HCT116 (cell line): ENCODE measurements at regions not wholly inside any gene's neighbourhood (a gene's known extent, or its start where the extent isn't known, plus 50 kb on each side); places are given as distances from the start of the nearest gene placed in this dataset.

Experiments used
- ATAC-seq: fragments of 200-7000 bp; cut with Tn5 transposase; 2 replicates; pipeline ENCODE4 v1.9.1; 2020; ENCODE audit warnings: mild to moderate bottlenecking, moderate library complexity
- BruUV-seq: library from RNA; stranded (reverse); fragments of 400-500 nt; replicated peaks from 2 replicates; lab custom pipeline; 2021; lab: Mats Ljungman, UMichigan
- CTCF ChIA-PET: fragments of 300-600 bp; sonication (Branson Sonifier 250); formaldehyde crosslinking; loops from one replicate; lab custom pipeline; 2021; ENCODE audit warnings: antibody characterized with exemption; lab: Charles Lee
- POLR2A ChIA-PET: fragments of 300-600, 350-600 bp; sonication (Branson Sonifier 250); formaldehyde crosslinking; loops from one replicate; lab custom pipeline; 2021; ENCODE audit warnings: antibody characterized with exemption; lab: Charles Lee
- RAD21 ChIA-PET, 2 experiments: fragments of 300-600 bp; sonication (Branson Sonifier 250); formaldehyde crosslinking; loops; one replicate each; lab custom pipeline; 2023; ENCODE audit warnings: low total read pairs in 2 of 2; ENCODE audit not compliant: uncharacterized antibody in 2 of 2, unreplicated experiment in 2 of 2, low non-redundant PET in 1 of 2; lab: Charles Lee
- DNase-seq: peaks from one replicate; pipeline ENCODE4 v3.0.0-alpha.2; 2010; ENCODE audit warnings: low read depth, low spot score
- H2AFZ ChIP-seq: fragments of 200-600 bp; shearing (Covaris generic), sonication (generic); 2 replicates; pipeline ENCODE4 v1.6.1; 2017; ENCODE audit warnings: low read depth, mixed run types, mixed read lengths, antibody characterized with exemption, low read length; ENCODE audit not compliant: poor library complexity, severe bottlenecking
- H3K27ac ChIP-seq: 2 replicates; pipeline ENCODE4 v1.5.1; 2012; ENCODE audit warnings: low read depth, low read length
- H3K27me3 ChIP-seq: fragments of 200-600 bp; sonication (generic); 2 replicates; pipeline ENCODE4 v1.6.1; 2016; ENCODE audit warnings: mixed run types, low read length, mixed read lengths; ENCODE audit not compliant: insufficient read depth
- H3K36me3 ChIP-seq, 2 experiments: fragments of 200-500 bp in 1 of 2; fragments of 200-600 bp in 1 of 2; sonication (Bioruptor generic) in 1 of 2; sonication (generic) in 1 of 2; 2 replicates each; pipeline versions ENCODE4 v1.5.1 to v1.6.1; 2014 to 2016; ENCODE audit warnings: low read length in 2 of 2, inconsistent platforms in 1 of 2, mixed read lengths in 1 of 2, mixed run types in 1 of 2; ENCODE audit not compliant: insufficient read depth in 2 of 2, control insufficient read depth in 1 of 2
- H3K4me1 ChIP-seq, 2 experiments: fragments of 200-600 bp in 1 of 2; sonication (generic) in 1 of 2; 2 replicates each; pipeline versions ENCODE4 v1.5.1 to v1.6.1; 2012 to 2017; ENCODE audit warnings: low read length in 2 of 2, inconsistent platforms in 1 of 2, mild to moderate bottlenecking in 1 of 2, mixed read lengths in 1 of 2, mixed run types in 1 of 2, moderate library complexity in 1 of 2; ENCODE audit not compliant: insufficient read depth in 2 of 2, control insufficient read depth in 1 of 2
- H3K4me2 ChIP-seq: fragments of 200-600 bp; sonication (generic); 2 replicates; pipeline ENCODE4 v1.6.1; 2017; ENCODE audit warnings: mixed run types, low read length, mixed read lengths
- H3K4me3 ChIP-seq, 2 experiments: fragments of 200-600 bp in 1 of 2; sonication (generic) in 1 of 2; replicated peaks in 1 of 2; 2 replicates each; pipeline ENCODE4 v1.5.1; 2011 to 2016; ENCODE audit warnings: low read length in 2 of 2, control low read depth in 1 of 2, low read depth in 1 of 2, mild to moderate bottlenecking in 1 of 2, mixed read lengths in 1 of 2, mixed run types in 1 of 2
- H3K79me2 ChIP-seq: fragments of 200-600 bp; sonication (generic); 2 replicates; pipeline ENCODE4 v1.6.1; 2017; ENCODE audit warnings: mild to moderate bottlenecking, mixed run types, low read length, moderate library complexity, mixed read lengths; ENCODE audit not compliant: insufficient read depth
- H3K9ac ChIP-seq: fragments of 200-600 bp; sonication (generic); 2 replicates; pipeline ENCODE4 v1.6.1; 2016; ENCODE audit warnings: low read length, mixed read lengths
- H3K9me2 ChIP-seq: fragments of 200-600 bp; sonication (generic), shearing (Covaris generic); 2 replicates; pipeline ENCODE4 v1.6.1; 2017; ENCODE audit warnings: mixed run types, mild to moderate bottlenecking, moderate library complexity; ENCODE audit not compliant: insufficient read depth
- H3K9me3 ChIP-seq, 2 experiments: fragments of 200-500 bp in 1 of 2; fragments of 200-600 bp in 1 of 2; sonication (Bioruptor generic) in 1 of 2; sonication (generic) in 1 of 2; 2 replicates each; pipeline ENCODE4 v1.6.1; 2014 to 2017; ENCODE audit warnings: low read length in 2 of 2, mixed read lengths in 2 of 2, inconsistent platforms in 1 of 2, low read depth in 1 of 2, mild to moderate bottlenecking in 1 of 2, mixed run types in 1 of 2, moderate library complexity in 1 of 2; ENCODE audit not compliant: control insufficient read depth in 1 of 2, insufficient read depth in 1 of 2
- H4K20me1 ChIP-seq: fragments of 200-600 bp; sonication (generic), shearing (Covaris generic); 2 replicates; pipeline ENCODE4 v1.6.1; 2017; ENCODE audit warnings: mixed run types, mild to moderate bottlenecking, moderate library complexity; ENCODE audit not compliant: insufficient read depth
- ATF3 ChIP-seq: IDR thresholded peaks from 2 replicates; pipeline ENCODE4 v1.6.1; 2012
- CEBPB ChIP-seq: IDR thresholded peaks from 2 replicates; pipeline ENCODE4 v1.6.1; 2012; ENCODE audit warnings: low read depth
- CTCF ChIP-seq, 3 experiments: fragments of 200-600 bp in 1 of 3; sonication (generic) in 1 of 3; IDR thresholded peaks in 2 of 3; conservative IDR thresholded peaks in 1 of 3; 2 replicates each; pipeline ENCODE4 v1.5.1; 2012 to 2017; ENCODE audit warnings: low read depth in 2 of 3, low read length in 2 of 3, antibody characterized with exemption in 1 of 3, borderline replicate concordance in 1 of 3, control low read depth in 1 of 3, mild to moderate bottlenecking in 1 of 3, mixed read lengths in 1 of 3, mixed run types in 1 of 3, moderate library complexity in 1 of 3; ENCODE audit not compliant: insufficient read depth in 1 of 3
- EGR1 ChIP-seq: IDR thresholded peaks from 2 replicates; pipeline ENCODE4 v1.6.1; 2012; ENCODE audit warnings: low read depth
- ELF1 ChIP-seq: IDR thresholded peaks from 2 replicates; pipeline ENCODE4 v1.6.1; 2012; ENCODE audit warnings: low read depth, borderline replicate concordance
- EZH2 ChIP-seq: fragments of 200-600 bp; sonication (generic); IDR thresholded peaks from 2 replicates; pipeline ENCODE4 v1.6.1; 2017; ENCODE audit warnings: antibody characterized with exemption, mixed run types
- EZH2phosphoT487 ChIP-seq: fragments of 200-600 bp; IDR thresholded peaks from 2 replicates; pipeline ENCODE4 v1.6.1; 2018; ENCODE audit warnings: antibody characterized with exemption, borderline replicate concordance
- FOSL1 ChIP-seq: IDR thresholded peaks from 2 replicates; pipeline ENCODE4 v1.6.1; 2012; ENCODE audit warnings: low read depth
- JUND ChIP-seq: IDR thresholded peaks from 2 replicates; pipeline ENCODE4 v1.6.1; 2012
- POLR2A ChIP-seq: IDR thresholded peaks from 2 replicates; pipeline ENCODE4 v1.7.0; 2011; ENCODE audit warnings: borderline replicate concordance; ENCODE audit not compliant: insufficient read depth, insufficient read length; ENCODE audit errors: extremely low read depth
- POLR2AphosphoS5 ChIP-seq: IDR thresholded peaks from 2 replicates; pipeline ENCODE4 v1.6.1; 2011; ENCODE audit warnings: mild to moderate bottlenecking, low read depth, low read length, moderate library complexity
- RAD21 ChIP-seq: IDR thresholded peaks from 2 replicates; pipeline ENCODE4 v1.6.1; 2012; ENCODE audit warnings: low read depth, mild to moderate bottlenecking
- SRF ChIP-seq: IDR thresholded peaks from 2 replicates; pipeline ENCODE4 v1.6.1; 2012; ENCODE audit warnings: low read depth
- TCF7L2 ChIP-seq: IDR thresholded peaks from 2 replicates; pipeline ENCODE4 v1.7.0; 2011; ENCODE audit warnings: borderline replicate concordance, inconsistent platforms; ENCODE audit not compliant: insufficient read depth, insufficient read length; ENCODE audit errors: extremely low read depth
- YY1 ChIP-seq: IDR thresholded peaks from 2 replicates; pipeline ENCODE4 v1.6.1; 2011; ENCODE audit warnings: low read length, low read depth, moderate library complexity, mild to moderate bottlenecking; ENCODE audit not compliant: insufficient replicate concordance; ENCODE audit errors: extremely low read depth
- ZFX ChIP-seq: fragments of 450-650 bp; IDR thresholded peaks from 2 replicates; pipeline ENCODE4 v1.6.1; 2017
- intact Hi-C: fragments of 100-400 bp; cut with micrococcal nuclease; formaldehyde crosslinking; loops from 2 replicates; pipeline ENCODE4 v1.10.0; 2022
- TF ChIP-seq, protein P1 (sequence below): IDR thresholded peaks from 2 replicates; pipeline ENCODE4 v1.6.1; 2012; ENCODE audit warnings: low read depth

DNA sequence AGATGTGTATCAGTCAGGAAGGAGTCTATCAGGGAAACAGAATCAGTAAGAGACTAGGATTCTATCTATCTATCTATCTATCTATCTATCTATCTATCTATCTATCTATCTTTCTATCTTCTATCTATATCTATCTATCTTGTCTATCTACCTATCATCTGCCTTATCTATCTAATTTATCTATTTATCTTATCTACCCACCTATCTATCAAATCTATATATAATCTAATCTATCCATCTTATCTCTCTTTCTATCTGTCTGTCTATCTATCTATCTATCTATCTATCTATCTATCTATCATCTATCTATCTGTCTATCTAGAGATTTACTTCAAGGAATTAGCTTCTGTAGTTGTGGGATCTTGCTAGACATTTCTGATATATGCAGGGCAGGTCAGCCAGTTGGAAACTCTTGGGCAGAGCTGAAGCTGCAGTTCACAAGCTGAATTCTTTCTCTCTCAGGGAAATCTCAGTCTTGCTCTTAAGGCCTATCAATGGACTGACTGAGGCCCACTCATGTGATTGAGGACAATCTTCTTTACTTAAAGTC lies 140.2 kb upstream of the JUN start:
- ChIA-PET POLR2A (no interaction called here), RAD21 (no interaction called here)
- H3K79me2 ChIP-seq, result no peaks in the 10 kb centered on the region

GRCh38 chr1:58924821-58925220 lies 141.0 kb upstream of the JUN start:
- Histone ChIP-seq H3K4me3 (no peak overlapping the region), H3K27me3 (peaks cover 19% of the 10 kb centered on the region; the same call in 1 of the 2 replicates), H3K9me2 (no peaks in the 10 kb centered on the region), H3K27ac (no peak overlapping the region), H2AFZ (no peak overlapping the region), H3K4me2 (no peak overlapping the region), H4K20me1 (no peaks in the 10 kb centered on the region), H3K4me1 (peaks cover 6 to 15% of the 10 kb centered on the region in 2 experiments), H3K9ac (no peak overlapping the region), H3K36me3 (no peaks in the 10 kb centered on the region), H3K9me3 (no peaks in the 10 kb centered on the region), H3K79me2 (no peaks in the 10 kb centered on the region)
- ChIA-PET POLR2A (no interaction called here), CTCF (no interaction called here), RAD21 (interaction anchor here in 1 of 2 experiments (0.7 kb wide), 1 partner anchor 575 kb away, joined by 3 read pairs; no protein-coding TSS in a partner anchor)
- no peak for DNase-seq
- BruUV-seq, result no TSS peak
- ATAC-seq, result no peak
- intact Hi-C loops, result no loop called here
- TF ChIP-seq EZH2phosphoT487 (no peak), CEBPB (no peak), SRF (no peak), TCF7L2 (no peak), YY1 (no peak), EGR1 (no peak), POLR2AphosphoS5 (no peak), ZFX (no peak), POLR2A (no peak), ATF3 (no peak), EZH2 (no peak), ELF1 (no peak), RAD21 (no peak), CTCF (IDR thresholded peaks at IDR 0.05 in 2 of 3, conservative IDR thresholded peaks at IDR 0.05 in 1 of 3; ENCODE audit: borderline replicate concordance in 1 of 3, insufficient read depth in 1 of 3, low read depth in 2 of 3, low read length in 2 of 3) (no peak), JUND (no peak)
- TF ChIP-seq, protein P1, sequence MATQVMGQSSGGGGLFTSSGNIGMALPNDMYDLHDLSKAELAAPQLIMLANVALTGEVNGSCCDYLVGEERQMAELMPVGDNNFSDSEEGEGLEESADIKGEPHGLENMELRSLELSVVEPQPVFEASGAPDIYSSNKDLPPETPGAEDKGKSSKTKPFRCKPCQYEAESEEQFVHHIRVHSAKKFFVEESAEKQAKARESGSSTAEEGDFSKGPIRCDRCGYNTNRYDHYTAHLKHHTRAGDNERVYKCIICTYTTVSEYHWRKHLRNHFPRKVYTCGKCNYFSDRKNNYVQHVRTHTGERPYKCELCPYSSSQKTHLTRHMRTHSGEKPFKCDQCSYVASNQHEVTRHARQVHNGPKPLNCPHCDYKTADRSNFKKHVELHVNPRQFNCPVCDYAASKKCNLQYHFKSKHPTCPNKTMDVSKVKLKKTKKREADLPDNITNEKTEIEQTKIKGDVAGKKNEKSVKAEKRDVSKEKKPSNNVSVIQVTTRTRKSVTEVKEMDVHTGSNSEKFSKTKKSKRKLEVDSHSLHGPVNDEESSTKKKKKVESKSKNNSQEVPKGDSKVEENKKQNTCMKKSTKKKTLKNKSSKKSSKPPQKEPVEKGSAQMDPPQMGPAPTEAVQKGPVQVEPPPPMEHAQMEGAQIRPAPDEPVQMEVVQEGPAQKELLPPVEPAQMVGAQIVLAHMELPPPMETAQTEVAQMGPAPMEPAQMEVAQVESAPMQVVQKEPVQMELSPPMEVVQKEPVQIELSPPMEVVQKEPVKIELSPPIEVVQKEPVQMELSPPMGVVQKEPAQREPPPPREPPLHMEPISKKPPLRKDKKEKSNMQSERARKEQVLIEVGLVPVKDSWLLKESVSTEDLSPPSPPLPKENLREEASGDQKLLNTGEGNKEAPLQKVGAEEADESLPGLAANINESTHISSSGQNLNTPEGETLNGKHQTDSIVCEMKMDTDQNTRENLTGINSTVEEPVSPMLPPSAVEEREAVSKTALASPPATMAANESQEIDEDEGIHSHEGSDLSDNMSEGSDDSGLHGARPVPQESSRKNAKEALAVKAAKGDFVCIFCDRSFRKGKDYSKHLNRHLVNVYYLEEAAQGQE, result no peak

More for the DNA sequence above, 140.2 kb upstream of the JUN start:
- Histone ChIP-seq H3K9ac (no peak overlapping the region), H3K4me2 (no peak overlapping the region), H3K36me3 (no peaks in the 10 kb centered on the region), H3K9me2 (no peaks in the 10 kb centered on the region), H2AFZ (no peak overlapping the region), H3K9me3 (no peaks in the 10 kb centered on the region), H3K4me3 (no peak overlapping the region), H3K27me3 (peaks cover 19% of the 10 kb centered on the region; the same call in 1 of the 2 replicates), H4K20me1 (no peaks in the 10 kb centered on the region), H3K27ac (no peak overlapping the region), H3K4me1 (peaks cover 0 to 8% of the 10 kb centered on the region in 2 experiments; a peak in 2 of 4 replicates)
- no peak for DNase-seq
- intact Hi-C loops, result no loop called here
- no peak for TF ChIP-seq FOSL1
- no peak for ATAC-seq
- CTCF ChIA-PET, result no interaction called here
- BruUV-seq, result no TSS peak
